GM19468 (cell line): ENCODE measurements at regions not wholly inside any gene's neighbourhood (a gene's known extent, or its start where the extent isn't known, plus 50 kb on each side); places are given as distances from the start of the nearest gene placed in this dataset.
"Not testable (repeated sequence)": the region's sequence is repeated elsewhere in the genome, so short reads cannot be mapped to it uniquely, and the experiment has no call there.

Experiments used
- ATAC-seq: cut with Tn5 transposase; IDR thresholded peaks from one replicate; pipeline ENCODE4 v1.9.1; 2021; ENCODE audit warnings: mild to moderate bottlenecking, moderate library complexity, moderate number of reproducible peaks; ENCODE audit not compliant: unreplicated experiment; ENCODE audit errors: extremely low read depth

- no peak for ATAC-seq
These were observed 62.0 kb upstream of the MRPS9 start for GRCh38 chr2:104975851-104976250.

- ATAC-seq, result peak; percentile 93
These were observed 61.2 kb upstream of the MRPS9 start for GRCh38 chr2:104976603-104977120.

DNA sequence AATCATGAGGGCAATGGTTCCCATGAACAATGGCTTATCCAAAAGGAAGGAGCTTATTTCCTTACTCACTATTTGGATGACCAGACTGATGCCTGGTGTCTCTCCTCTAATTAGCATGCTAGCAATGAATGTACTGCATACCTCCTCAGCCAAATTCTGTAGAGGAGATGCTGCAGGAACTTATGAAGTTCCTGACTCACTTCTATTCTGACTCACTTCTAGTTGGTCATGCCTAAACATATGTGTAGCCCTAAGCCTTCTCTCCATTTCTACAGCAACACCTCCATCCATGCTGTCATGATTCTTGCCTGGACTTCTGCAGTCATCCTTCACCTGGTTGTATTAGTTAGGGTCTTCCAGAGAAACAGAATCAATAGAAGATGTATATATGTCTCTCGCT, 59.9 kb upstream of the MRPS9 start:
- ATAC-seq, result no peak

GRCh38 chr2:104979786-104980185, 58.1 kb upstream of the MRPS9 start:
- not testable (repeated sequence) for ATAC-seq

- no peak for ATAC-seq
These were observed 55.8 kb upstream of the MRPS9 start for GRCh38 chr2:104982111-104982510.
